ENCODE measurements at regions not wholly inside any gene's neighbourhood (a gene's known extent, or its start where the extent isn't known, plus 50 kb on each side); places are given as distances from the start of the nearest gene placed in this dataset.

DNA sequence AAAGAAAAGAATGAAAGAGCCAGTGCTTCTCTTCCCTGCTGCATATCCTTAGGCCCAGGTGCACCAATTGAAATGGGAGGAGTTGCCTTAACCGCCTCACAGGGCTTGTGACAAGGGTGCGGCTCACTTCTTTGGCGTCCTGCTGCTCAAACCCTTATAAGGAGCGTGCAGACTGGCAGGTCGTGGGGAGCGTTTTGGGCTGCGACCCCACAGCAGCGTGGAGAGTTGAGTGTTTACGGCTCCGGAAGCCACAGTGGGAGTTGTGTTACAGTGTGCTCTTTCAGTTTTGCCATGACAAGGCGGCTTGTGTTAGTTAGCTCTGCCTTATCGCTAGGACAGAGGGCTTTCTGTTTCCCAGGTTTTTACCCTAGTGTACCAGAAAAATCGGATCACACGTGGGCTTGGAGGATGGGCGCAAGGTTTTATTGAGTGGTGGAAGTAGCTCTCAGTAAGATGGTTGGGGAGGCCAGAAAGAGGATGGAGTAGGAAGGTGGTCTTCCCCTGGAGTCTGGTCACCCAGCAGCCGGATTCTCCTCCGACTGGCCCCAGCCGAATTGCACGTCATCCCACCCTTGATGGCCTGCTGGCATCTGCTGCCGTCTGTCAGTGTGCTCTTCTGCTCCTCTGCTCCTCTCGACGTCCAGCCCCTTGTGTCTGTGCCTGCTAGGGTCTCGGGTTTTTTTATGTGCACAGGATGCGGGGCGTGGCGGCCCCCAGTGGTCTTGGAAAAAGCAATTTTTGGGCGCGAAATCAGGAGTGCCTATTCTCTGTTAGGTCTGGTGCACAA lies 718.9 kb downstream of the ARAP2 start:
- peak; percentile 22 for DNase-seq
- no peaks in the 10 kb centered on the region for H3K36me3 Mint-ChIP-seq
- H3K9me3 Mint-ChIP-seq, result peaks cover 2% of the 10 kb centered on the region
- no peak overlapping the region for H3K27ac Mint-ChIP-seq
- H3K4me3 Mint-ChIP-seq, result no peak overlapping the region
- H3K27me3 Mint-ChIP-seq, result no peaks in the 10 kb centered on the region
- H3K4me1 Mint-ChIP-seq, result no peaks in the 10 kb centered on the region

- Mint-ChIP-seq H3K9me3 (peaks cover 2% of the 10 kb centered on the region), H3K36me3 (no peaks in the 10 kb centered on the region), H3K4me3 (no peak overlapping the region), H3K27ac (no peak overlapping the region), H3K4me1 (no peaks in the 10 kb centered on the region), H3K27me3 (no peaks in the 10 kb centered on the region)
- DNase-seq, result no peak
Measured at GRCh38 chr4:35526456-35526855, 717.9 kb downstream of the ARAP2 start.

GRCh38 chr4:35534962-35535361 lies 709.4 kb downstream of the ARAP2 start:
- Mint-ChIP-seq H3K36me3 (no peaks in the 10 kb centered on the region), H3K4me1 (no peaks in the 10 kb centered on the region), H3K27ac (no peak overlapping the region), H3K27me3 (no peaks in the 10 kb centered on the region), H3K9me3 (peaks cover 2% of the 10 kb centered on the region), H3K4me3 (no peak overlapping the region)
- DNase-seq, result no peak

DNA sequence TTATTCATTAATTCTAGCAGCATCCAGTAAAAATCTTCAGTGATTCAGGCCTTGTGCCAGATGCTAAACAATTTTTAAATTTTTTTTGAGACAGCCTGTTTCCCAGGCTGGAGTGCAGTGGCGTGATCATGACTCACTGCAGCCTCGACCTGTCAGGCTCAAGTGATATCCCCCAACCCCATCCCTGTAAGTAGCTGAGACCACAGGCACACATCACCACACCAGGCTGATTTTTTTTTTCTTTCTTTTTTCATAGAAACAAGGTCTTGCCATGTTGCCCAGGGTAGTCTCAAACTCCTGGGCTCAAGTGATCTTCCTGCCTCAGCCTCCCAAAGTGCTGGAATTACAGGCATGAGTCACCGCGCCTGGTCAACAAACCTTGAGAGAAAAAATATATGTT lies 705.5 kb downstream of the ARAP2 start:
- DNase-seq, result no peak
- H3K27me3 Mint-ChIP-seq, result no peaks in the 10 kb centered on the region
- no peaks in the 10 kb centered on the region for H3K36me3 Mint-ChIP-seq
- H3K4me1 Mint-ChIP-seq, result no peaks in the 10 kb centered on the region
- no peak overlapping the region for H3K4me3 Mint-ChIP-seq
- peaks cover 8% of the 10 kb centered on the region for H3K9me3 Mint-ChIP-seq
- H3K27ac Mint-ChIP-seq, result no peak overlapping the region

DNA sequence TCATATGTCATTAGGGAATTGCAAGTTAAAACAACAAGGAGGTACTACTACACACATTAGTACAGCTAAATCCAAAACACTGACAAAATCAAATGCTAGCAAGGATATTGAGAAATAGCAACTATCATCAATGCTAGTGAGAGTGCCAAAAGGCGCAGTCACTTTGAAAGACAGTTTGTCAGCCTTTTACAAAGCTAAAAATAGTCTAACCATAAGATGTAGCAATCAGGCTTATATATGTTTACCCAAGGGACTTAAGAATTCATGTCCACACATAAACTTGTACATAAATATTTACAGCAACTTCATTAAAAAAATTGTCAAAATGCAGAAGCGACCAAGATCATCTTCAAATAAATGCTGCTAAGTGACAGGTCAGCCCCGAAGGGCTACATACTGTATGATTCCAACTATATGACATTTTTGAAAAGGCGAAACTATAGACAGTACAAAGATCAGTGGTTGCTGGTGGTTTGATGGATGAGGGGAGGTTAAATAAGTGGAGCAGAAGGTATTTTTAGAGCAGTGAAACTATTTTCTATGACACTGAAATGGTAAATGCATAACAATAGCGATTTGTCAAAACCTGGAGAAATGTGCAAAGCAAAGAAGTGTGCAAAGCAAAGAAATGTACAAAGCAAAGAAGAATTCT lies 704.8 kb downstream of the ARAP2 start:
- DNase-seq, result no peak
- Mint-ChIP-seq H3K4me3 (no peak overlapping the region), H3K4me1 (no peaks in the 10 kb centered on the region), H3K36me3 (no peaks in the 10 kb centered on the region), H3K9me3 (peaks cover 8% of the 10 kb centered on the region), H3K27ac (no peak overlapping the region), H3K27me3 (no peaks in the 10 kb centered on the region)

DNA sequence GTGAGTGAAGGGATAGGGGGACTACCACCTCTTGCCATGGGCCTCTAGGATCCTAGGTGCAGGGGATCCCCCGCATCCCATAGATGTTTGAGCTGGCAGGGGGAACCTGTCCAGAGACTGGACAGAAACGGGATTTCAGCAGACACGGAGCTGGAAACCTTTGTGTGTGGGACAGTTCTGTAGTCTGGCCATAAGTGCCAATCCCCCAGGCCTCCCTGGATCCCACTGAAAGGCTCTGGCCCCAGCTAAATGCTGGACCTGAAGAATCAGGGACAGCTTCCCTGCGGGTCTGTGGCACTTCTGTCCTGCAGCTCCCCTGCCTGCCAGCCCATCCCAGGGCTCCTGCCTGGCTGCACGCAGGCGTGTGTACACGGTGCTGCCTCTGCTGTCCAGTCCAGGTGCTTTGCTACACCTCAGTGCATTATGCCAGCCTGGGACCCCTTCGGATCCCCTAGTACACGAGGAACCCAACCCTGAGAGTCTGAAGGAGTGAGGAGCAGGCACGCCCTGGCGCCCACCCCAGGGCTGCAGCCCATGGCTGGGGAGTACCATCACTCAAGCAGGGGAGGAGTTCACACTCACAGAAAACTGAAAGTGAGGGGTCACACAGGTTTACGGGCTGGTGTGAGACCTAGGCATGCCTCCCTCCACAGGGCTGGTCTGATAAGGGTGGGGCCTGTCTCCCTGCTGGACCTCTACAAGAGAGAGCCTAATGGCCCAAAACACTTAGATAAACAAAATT lies 703.0 kb downstream of the ARAP2 start:
- H3K36me3 Mint-ChIP-seq, result no peaks in the 10 kb centered on the region
- H3K4me1 Mint-ChIP-seq, result no peaks in the 10 kb centered on the region
- no peak for DNase-seq
- H3K27me3 Mint-ChIP-seq, result no peaks in the 10 kb centered on the region
- H3K27ac Mint-ChIP-seq, result no peak overlapping the region
- peaks cover 8% of the 10 kb centered on the region for H3K9me3 Mint-ChIP-seq
- no peak overlapping the region for H3K4me3 Mint-ChIP-seq

DNA sequence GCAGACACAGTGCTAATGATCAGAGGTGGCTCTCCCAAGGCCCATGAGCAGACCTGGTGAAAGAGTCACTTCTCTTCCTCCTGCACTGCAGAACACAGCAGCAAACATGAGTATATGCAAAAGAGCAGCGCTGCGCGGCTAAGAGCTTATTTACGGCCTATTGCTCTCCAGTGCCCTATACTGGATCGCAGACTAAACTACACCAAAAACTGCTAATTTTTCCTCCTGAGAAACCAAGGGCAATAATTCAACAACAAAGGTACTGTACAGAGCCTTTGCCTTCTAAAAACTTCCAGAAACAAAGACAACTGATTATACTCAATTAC lies 702.5 kb downstream of the ARAP2 start:
- DNase-seq, result no peak
- Mint-ChIP-seq H3K27ac (no peak overlapping the region), H3K9me3 (peaks cover 8% of the 10 kb centered on the region), H3K4me1 (no peaks in the 10 kb centered on the region), H3K4me3 (no peak overlapping the region), H3K36me3 (no peaks in the 10 kb centered on the region), H3K27me3 (no peaks in the 10 kb centered on the region)

DNA sequence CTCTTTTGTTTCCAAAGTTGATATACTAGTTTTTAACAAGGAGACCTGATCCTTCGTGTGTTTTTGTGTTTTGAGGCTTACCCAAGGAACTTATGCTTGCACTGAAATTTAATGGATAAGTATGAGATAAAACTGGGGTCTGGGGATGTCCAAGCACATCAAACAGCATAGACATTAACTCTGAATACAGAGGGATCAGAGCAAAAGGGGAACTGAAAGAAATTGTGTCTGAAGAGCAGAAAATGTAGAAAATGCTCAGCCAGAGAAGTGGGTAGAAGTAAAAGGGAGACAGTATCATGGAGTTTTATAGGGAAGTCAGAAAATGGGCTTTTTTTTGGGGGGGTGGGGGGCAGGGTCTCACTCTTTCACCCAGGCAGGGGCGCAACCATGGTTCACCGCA lies 695.4 kb downstream of the ARAP2 start:
- no peak for DNase-seq
- H3K9me3 Mint-ChIP-seq, result peaks cover 3% of the 10 kb centered on the region
- no peaks in the 10 kb centered on the region for H3K27me3 Mint-ChIP-seq
- H3K4me1 Mint-ChIP-seq, result no peaks in the 10 kb centered on the region
- no peaks in the 10 kb centered on the region for H3K36me3 Mint-ChIP-seq
- H3K4me3 Mint-ChIP-seq, result no peak overlapping the region
- no peak overlapping the region for H3K27ac Mint-ChIP-seq

- no peak for DNase-seq
- Mint-ChIP-seq H3K4me3 (no peak overlapping the region), H3K9me3 (no peaks in the 10 kb centered on the region), H3K27ac (no peak overlapping the region), H3K36me3 (no peaks in the 10 kb centered on the region), H3K27me3 (no peaks in the 10 kb centered on the region), H3K4me1 (no peaks in the 10 kb centered on the region)
Measured at GRCh38 chr4:35556387-35556786, 687.9 kb downstream of the ARAP2 start.

DNA sequence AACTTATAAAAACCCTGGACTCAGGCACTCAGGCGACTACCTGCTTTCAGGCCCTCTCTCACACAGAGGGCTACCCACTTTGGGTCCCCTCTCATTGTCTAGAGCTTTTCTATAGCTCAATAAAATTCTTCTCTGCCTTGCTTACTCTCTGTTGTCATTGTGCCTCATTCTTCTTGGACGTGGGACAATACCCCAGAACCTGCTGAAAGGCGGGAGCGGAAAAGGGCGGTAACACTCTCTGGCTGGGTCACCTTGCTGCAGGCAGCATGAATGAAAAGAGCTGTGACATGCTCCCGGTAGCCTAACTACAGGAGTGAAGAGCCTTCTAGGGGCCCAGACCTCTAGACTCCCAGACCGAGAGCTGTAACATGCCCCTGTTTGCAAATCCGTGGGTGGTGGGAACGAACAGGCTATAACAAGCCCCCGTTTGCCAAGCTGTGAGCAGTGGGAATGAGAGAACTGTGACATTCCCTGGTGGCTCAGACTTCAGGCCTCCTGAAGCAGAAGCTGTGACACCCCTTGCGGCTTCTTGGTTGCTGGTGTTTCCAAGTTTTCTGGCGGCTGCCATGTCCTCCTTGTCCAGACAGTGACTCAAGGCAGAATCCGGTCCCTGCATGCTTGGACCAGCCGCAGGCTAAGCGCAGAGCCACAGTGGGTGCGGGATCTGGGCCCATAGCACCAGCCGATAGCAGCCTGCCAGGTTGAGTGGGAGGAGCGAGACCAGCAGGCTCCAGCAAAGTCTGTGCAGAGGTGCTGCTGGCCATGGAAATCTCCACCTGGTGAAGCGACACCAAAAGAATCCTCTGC lies 684.6 kb downstream of the ARAP2 start:
- Mint-ChIP-seq H3K4me1 (no peaks in the 10 kb centered on the region), H3K9me3 (no peaks in the 10 kb centered on the region), H3K4me3 (no peak overlapping the region), H3K27me3 (no peaks in the 10 kb centered on the region), H3K36me3 (no peaks in the 10 kb centered on the region), H3K27ac (no peak overlapping the region)
- DNase-seq, result no peak

DNA sequence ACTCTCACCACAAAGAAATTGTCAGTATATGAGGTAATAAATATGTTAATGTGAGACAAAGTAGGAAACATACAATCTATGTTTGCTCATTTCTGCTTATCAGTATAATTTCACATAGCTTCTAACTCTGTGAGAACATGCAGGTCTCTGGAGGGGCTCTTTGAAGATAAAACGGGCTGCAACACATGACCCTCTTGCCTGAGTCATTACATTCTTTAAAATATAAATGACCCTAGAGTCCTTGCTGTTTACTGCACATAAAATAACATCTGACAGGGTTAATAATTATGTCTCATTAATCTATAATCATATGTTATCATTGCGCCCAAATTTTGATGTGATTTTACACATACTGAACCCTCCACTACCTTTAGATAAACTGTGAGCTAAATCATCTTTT lies 681.5 kb downstream of the ARAP2 start:
- no peak overlapping the region for H3K27ac Mint-ChIP-seq
- no peak overlapping the region for H3K4me3 Mint-ChIP-seq
- no peak for DNase-seq
- H3K36me3 Mint-ChIP-seq, result no peaks in the 10 kb centered on the region
- H3K27me3 Mint-ChIP-seq, result no peaks in the 10 kb centered on the region
- no peaks in the 10 kb centered on the region for H3K9me3 Mint-ChIP-seq
- no peaks in the 10 kb centered on the region for H3K4me1 Mint-ChIP-seq

- H3K36me3 Mint-ChIP-seq, result no peaks in the 10 kb centered on the region
- no peak for DNase-seq
- no peak overlapping the region for H3K4me3 Mint-ChIP-seq
- no peaks in the 10 kb centered on the region for H3K9me3 Mint-ChIP-seq
- H3K4me1 Mint-ChIP-seq, result no peaks in the 10 kb centered on the region
- no peak overlapping the region for H3K27ac Mint-ChIP-seq
- H3K27me3 Mint-ChIP-seq, result no peaks in the 10 kb centered on the region
Measured at GRCh38 chr4:35565640-35566039, 678.7 kb downstream of the ARAP2 start.

DNA sequence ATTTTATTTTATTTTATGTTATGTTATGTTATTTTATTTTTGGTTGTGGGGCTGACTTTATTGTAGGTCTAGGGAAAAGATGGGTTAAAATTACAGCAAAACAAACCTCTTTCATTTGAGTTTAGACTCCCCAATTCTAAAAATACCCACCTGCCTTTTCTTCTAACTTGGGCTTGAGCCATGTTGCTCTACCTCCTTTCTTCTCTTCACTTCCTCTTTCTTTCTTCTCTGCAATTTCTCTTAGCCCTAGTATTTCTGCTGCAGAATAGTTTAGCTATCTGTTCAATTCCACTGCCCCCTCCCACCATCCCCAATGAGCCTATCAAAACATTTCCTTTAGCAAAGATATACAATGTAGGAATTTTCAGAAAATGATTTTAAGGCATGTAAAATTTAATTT lies 653.3 kb downstream of the ARAP2 start:
- DNase-seq, result no peak
- Mint-ChIP-seq H3K9me3 (no peaks in the 10 kb centered on the region), H3K4me1 (no peaks in the 10 kb centered on the region), H3K27ac (no peak overlapping the region), H3K4me3 (no peak overlapping the region), H3K36me3 (peaks cover 2% of the 10 kb centered on the region), H3K27me3 (no peaks in the 10 kb centered on the region)

- H3K4me3 Mint-ChIP-seq, result no peak overlapping the region
- peaks cover 2% of the 10 kb centered on the region for H3K9me3 Mint-ChIP-seq
- DNase-seq, result no peak
- no peak overlapping the region for H3K27ac Mint-ChIP-seq
- no peaks in the 10 kb centered on the region for H3K36me3 Mint-ChIP-seq
- H3K27me3 Mint-ChIP-seq, result no peaks in the 10 kb centered on the region
- no peaks in the 10 kb centered on the region for H3K4me1 Mint-ChIP-seq
Measured at GRCh38 chr4:35604252-35604651, 640.1 kb downstream of the ARAP2 start.

GRCh38 chr4:35604724-35605123 lies 639.6 kb downstream of the ARAP2 start:
- H3K4me3 Mint-ChIP-seq, result no peak overlapping the region
- DNase-seq, result no peak
- no peaks in the 10 kb centered on the region for H3K27me3 Mint-ChIP-seq
- no peaks in the 10 kb centered on the region for H3K4me1 Mint-ChIP-seq
- H3K9me3 Mint-ChIP-seq, result peaks cover 2% of the 10 kb centered on the region
- H3K36me3 Mint-ChIP-seq, result no peaks in the 10 kb centered on the region
- no peak overlapping the region for H3K27ac Mint-ChIP-seq
